ENCODE measurements at regions not wholly inside any gene's neighbourhood (a gene's known extent, or its start where the extent isn't known, plus 50 kb on each side); places are given as distances from the start of the nearest gene placed in this dataset.

- peak; percentile 70 for TF ChIP-seq CTCF (IDR thresholded peaks at IDR 0.05; ENCODE audit: insufficient read depth, low read length, poor library complexity, severe bottlenecking)
- H3K4me3 ChIP-seq (ENCODE audit: low read depth, low read length): no peak overlapping the region
- no peaks in the 10 kb centered on the region for H3K36me3 ChIP-seq (ENCODE audit: control insufficient read depth, insufficient read depth, low read length)
- DNase-seq (ENCODE audit: low read depth): no peak
- no peaks in the 10 kb centered on the region for H3K27me3 ChIP-seq (ENCODE audit: control insufficient read depth, insufficient read depth, low read length)
Measured at GRCh38 chr6:127641905-127642304, 64.9 kb downstream of the C6orf58 start.
